ENCODE measurements at regions not wholly inside any gene's neighbourhood (a gene's known extent, or its start where the extent isn't known, plus 50 kb on each side); places are given as distances from the start of the nearest gene placed in this dataset.

DNA sequence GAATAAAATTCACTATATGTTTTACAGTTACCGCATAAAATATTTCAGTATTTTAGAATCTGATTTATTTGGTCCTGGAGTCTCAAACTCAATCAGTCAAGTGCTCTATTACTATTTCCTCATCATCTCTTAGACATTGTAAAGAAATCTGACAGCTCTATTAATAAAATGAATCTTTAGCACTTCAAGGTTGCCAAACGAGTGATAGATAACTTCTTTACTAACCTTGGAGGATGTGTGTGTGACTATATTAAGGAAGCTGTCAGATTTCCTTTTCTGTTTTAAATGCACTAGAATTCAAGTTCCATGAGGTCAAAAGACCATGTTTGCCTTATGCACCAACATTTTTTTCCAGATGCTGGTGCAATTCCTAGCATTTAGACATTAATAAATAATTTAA, 389.8 kb upstream of the AZI2 start (continued):
- TF ChIP-seq, protein P1, sequence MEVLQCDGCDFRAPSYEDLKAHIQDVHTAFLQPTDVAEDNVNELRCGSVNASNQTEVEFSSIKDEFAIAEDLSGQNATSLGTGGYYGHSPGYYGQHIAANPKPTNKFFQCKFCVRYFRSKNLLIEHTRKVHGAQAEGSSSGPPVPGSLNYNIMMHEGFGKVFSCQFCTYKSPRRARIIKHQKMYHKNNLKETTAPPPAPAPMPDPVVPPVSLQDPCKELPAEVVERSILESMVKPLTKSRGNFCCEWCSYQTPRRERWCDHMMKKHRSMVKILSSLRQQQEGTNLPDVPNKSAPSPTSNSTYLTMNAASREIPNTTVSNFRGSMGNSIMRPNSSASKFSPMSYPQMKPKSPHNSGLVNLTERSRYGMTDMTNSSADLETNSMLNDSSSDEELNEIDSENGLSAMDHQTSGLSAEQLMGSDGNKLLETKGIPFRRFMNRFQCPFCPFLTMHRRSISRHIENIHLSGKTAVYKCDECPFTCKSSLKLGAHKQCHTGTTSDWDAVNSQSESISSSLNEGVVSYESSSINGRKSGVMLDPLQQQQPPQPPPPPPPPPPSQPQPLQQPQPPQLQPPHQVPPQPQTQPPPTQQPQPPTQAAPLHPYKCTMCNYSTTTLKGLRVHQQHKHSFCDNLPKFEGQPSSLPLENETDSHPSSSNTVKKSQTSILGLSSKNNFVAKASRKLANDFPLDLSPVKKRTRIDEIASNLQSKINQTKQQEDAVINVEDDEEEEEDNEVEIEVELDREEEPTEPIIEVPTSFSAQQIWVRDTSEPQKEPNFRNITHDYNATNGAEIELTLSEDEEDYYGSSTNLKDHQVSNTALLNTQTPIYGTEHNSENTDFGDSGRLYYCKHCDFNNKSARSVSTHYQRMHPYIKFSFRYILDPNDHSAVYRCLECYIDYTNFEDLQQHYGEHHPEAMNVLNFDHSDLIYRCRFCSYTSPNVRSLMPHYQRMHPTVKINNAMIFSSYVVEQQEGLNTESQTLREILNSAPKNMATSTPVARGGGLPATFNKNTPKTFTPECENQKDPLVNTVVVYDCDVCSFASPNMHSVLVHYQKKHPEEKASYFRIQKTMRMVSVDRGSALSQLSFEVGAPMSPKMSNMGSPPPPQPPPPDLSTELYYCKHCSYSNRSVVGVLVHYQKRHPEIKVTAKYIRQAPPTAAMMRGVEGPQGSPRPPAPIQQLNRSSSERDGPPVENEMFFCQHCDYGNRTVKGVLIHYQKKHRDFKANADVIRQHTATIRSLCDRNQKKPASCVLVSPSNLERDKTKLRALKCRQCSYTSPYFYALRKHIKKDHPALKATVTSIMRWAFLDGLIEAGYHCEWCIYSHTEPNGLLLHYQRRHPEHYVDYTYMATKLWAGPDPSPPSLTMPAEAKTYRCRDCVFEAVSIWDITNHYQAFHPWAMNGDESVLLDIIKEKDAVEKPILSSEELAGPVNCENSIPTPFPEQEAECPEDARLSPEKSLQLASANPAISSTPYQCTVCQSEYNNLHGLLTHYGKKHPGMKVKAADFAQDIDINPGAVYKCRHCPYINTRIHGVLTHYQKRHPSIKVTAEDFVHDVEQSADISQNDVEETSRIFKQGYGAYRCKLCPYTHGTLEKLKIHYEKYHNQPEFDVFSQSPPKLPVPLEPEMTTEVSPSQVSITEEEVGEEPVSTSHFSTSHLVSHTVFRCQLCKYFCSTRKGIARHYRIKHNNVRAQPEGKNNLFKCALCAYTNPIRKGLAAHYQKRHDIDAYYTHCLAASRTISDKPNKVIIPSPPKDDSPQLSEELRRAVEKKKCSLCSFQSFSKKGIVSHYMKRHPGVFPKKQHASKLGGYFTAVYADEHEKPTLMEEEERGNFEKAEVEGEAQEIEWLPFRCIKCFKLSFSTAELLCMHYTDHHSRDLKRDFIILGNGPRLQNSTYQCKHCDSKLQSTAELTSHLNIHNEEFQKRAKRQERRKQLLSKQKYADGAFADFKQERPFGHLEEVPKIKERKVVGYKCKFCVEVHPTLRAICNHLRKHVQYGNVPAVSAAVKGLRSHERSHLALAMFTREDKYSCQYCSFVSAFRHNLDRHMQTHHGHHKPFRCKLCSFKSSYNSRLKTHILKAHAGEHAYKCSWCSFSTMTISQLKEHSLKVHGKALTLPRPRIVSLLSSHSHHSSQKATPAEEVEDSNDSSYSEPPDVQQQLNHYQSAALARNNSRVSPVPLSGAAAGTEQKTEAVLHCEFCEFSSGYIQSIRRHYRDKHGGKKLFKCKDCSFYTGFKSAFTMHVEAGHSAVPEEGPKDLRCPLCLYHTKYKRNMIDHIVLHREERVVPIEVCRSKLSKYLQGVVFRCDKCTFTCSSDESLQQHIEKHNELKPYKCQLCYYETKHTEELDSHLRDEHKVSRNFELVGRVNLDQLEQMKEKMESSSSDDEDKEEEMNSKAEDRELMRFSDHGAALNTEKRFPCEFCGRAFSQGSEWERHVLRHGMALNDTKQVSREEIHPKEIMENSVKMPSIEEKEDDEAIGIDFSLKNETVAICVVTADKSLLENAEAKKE (CRISPR knock-in tag; IDR thresholded peaks at IDR 0.05) = no peak
- no peak for TF ChIP-seq EZH2 (IDR thresholded peaks at IDR 0.05; ENCODE audit: low read depth, unreplicated experiment)

DNA sequence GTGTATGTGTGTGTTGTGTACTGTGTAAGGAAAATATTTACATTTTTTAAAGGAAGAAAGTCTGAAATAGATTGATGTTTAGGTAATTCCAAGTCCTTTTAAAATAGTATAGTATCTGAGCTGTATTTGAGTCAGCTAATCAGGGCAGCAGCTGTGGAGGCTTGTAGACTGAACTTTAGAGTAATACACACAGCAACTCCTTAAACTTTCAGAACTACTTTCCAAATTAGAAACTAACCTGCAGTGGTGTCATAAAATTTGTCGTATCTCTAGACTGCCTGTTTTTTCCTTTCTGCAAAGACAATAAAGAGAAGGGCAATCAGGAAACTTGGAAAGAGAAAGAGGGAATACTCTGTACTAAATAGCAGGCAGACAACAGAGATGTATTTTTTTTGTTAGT, 391.0 kb upstream of the AZI2 start:
- Mint-ChIP-seq H3K27me3 (ENCODE audit: insufficient read depth, low read depth, poor library complexity) (no peaks in the 10 kb centered on the region), H3K27ac (no peak overlapping the region)
- H2AFZ ChIP-seq = no peak overlapping the region

More for the DNA sequence above, 391.0 kb upstream of the AZI2 start:
- no peaks in the 10 kb centered on the region for H3K36me3 ChIP-seq (ENCODE audit: insufficient read depth)
- H3K4me3 ChIP-seq = no peak overlapping the region
- H3K9me2 ChIP-seq (ENCODE audit: insufficient read depth) = no peaks in the 10 kb centered on the region
- Mint-ChIP-seq H3K4me3 (no peak overlapping the region), H3K4me1 (0 out of 3 replicates have a peak, but pooled peaks cover 2% of the 10 kb centered on the region), H3K36me3 (ENCODE audit: low read depth) (no peaks in the 10 kb centered on the region), H3K9me3 (no peaks in the 10 kb centered on the region)
- H3K4me2 ChIP-seq = no peak overlapping the region
- ATAC-seq (no peak), DNase-seq (ENCODE audit: low spot score) (no peak)
- no peaks in the 10 kb centered on the region for H3K79me2 ChIP-seq (replicated peaks; ENCODE audit: insufficient read depth)
- no peak overlapping the region for H3K27ac ChIP-seq (ENCODE audit: low read depth)
- no peaks in the 10 kb centered on the region for H3K4me1 ChIP-seq (ENCODE audit: insufficient read depth)
- TF ChIP-seq, protein P1 (CRISPR knock-in tag; IDR thresholded peaks at IDR 0.05) = no peak
- no peak for TF ChIP-seq ZNF331 (CRISPR knock-in tag; IDR thresholded peaks at IDR 0.05; ENCODE audit: low read depth)
- TF ChIP-seq, protein P2, sequence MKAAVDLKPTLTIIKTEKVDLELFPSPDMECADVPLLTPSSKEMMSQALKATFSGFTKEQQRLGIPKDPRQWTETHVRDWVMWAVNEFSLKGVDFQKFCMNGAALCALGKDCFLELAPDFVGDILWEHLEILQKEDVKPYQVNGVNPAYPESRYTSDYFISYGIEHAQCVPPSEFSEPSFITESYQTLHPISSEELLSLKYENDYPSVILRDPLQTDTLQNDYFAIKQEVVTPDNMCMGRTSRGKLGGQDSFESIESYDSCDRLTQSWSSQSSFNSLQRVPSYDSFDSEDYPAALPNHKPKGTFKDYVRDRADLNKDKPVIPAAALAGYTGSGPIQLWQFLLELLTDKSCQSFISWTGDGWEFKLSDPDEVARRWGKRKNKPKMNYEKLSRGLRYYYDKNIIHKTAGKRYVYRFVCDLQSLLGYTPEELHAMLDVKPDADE (IDR thresholded peaks at IDR 0.05) = no peak
- no peak for TF ChIP-seq EZH2 (IDR thresholded peaks at IDR 0.05; ENCODE audit: low read depth, unreplicated experiment)
- no peak for TF ChIP-seq CREB1 (CRISPR knock-in tag; IDR thresholded peaks at IDR 0.05; ENCODE audit: low read depth)
- no peak for TF ChIP-seq NANOG (IDR thresholded peaks at IDR 0.05; ENCODE audit: borderline replicate concordance)
- no peak for TF ChIP-seq STAT1 (IDR thresholded peaks at IDR 0.05; ENCODE audit: unreplicated experiment)
- no peaks in the 10 kb centered on the region for H3F3A ChIP-seq (replicated peaks; ENCODE audit: low read depth)
- H4K20me1 ChIP-seq (replicated peaks; ENCODE audit: insufficient read depth) = no peaks in the 10 kb centered on the region
- no peaks in the 10 kb centered on the region for H3K27me3 ChIP-seq (ENCODE audit: insufficient read depth)
